LoVo (cell line): ENCODE measurements at regions not wholly inside any gene's neighbourhood (a gene's known extent, or its start where the extent isn't known, plus 50 kb on each side); places are given as distances from the start of the nearest gene placed in this dataset.
"Not testable (repeated sequence)": the region's sequence is repeated elsewhere in the genome, so short reads cannot be mapped to it uniquely, and the experiment has no call there.

ENCODE experiments used
- DNase-seq: peaks from one replicate; pipeline ENCODE4 v3.0.0-alpha.2; 2016; ENCODE audit warnings: low spot score

- DNase-seq: no peak
Observed at GRCh38 chrX:65331371-65331770, 203.2 kb downstream of the LAS1L start.

- no peak for DNase-seq
Observed at GRCh38 chrX:65300104-65300809, 234.3 kb downstream of the LAS1L start.

- DNase-seq: not testable (repeated sequence)
Observed at GRCh38 chrX:65282905-65283304, 251.7 kb downstream of the LAS1L start.

GRCh38 chrX:65273152-65273551 lies 261.4 kb downstream of the LAS1L start:
- no peak for DNase-seq

- DNase-seq: no peak
Observed at GRCh38 chrX:65266482-65266881, 268.1 kb downstream of the LAS1L start.

GRCh38 chrX:65253817-65254216 lies 277.6 kb upstream of the ZC4H2 start:
- no peak for DNase-seq

GRCh38 chrX:65241059-65241721 lies 264.9 kb upstream of the ZC4H2 start:
- no peak for DNase-seq

GRCh38 chrX:65203545-65203944 lies 227.3 kb upstream of the ZC4H2 start:
- DNase-seq: no peak

- peak; percentile 38 for DNase-seq
Observed at GRCh38 chrX:65196758-65197360, 220.6 kb upstream of the ZC4H2 start.

- peak; percentile 48 for DNase-seq
Observed at GRCh38 chrX:65195621-65196020, 219.4 kb upstream of the ZC4H2 start.

- DNase-seq: no peak
Observed at GRCh38 chrX:65194547-65194946, 218.3 kb upstream of the ZC4H2 start.

- not testable (repeated sequence) for DNase-seq
Observed at GRCh38 chrX:65163325-65163724, 187.1 kb upstream of the ZC4H2 start.

- no peak for DNase-seq
Observed at GRCh38 chrX:65148232-65148631, 172.0 kb upstream of the ZC4H2 start.

- no peak for DNase-seq
Observed at GRCh38 chrX:65136424-65136823, 160.2 kb upstream of the ZC4H2 start.

GRCh38 chrX:65127842-65128241 lies 151.6 kb upstream of the ZC4H2 start:
- DNase-seq: no peak

- no peak for DNase-seq
Observed at GRCh38 chrX:65098851-65099250, 122.6 kb upstream of the ZC4H2 start.

GRCh38 chrX:65093658-65094057 lies 117.4 kb upstream of the ZC4H2 start:
- DNase-seq: no peak

- DNase-seq: no peak
Observed at GRCh38 chrX:65073233-65073632, 97.0 kb upstream of the ZC4H2 start.

GRCh38 chrX:65072590-65072989 lies 96.3 kb upstream of the ZC4H2 start:
- DNase-seq: no peak

GRCh38 chrX:65058626-65059025 lies 82.4 kb upstream of the ZC4H2 start:
- DNase-seq: not testable (repeated sequence)

GRCh38 chrX:65045001-65045400 lies 68.8 kb upstream of the ZC4H2 start:
- no peak for DNase-seq

- no peak for DNase-seq
Observed at GRCh38 chrX:65035446-65035770, 59.2 kb upstream of the ZC4H2 start.

GRCh38 chrX:65034668-65035445 lies 58.6 kb upstream of the ZC4H2 start, which contains the start of gene ZC3H12B:
ZC3H12B (plus strand) TSS chrX:65034826.
- DNase-seq: no peak
